C4-2B (cell line): ENCODE measurements at regions not wholly inside any gene's neighbourhood (a gene's known extent, or its start where the extent isn't known, plus 50 kb on each side); places are given as distances from the start of the nearest gene placed in this dataset.

Experiments
- CTCF ChIP-seq: fragments of 450-650 bp; conservative IDR thresholded peaks from 2 replicates; pipeline ENCODE4 v1.5.1; 2017; ENCODE audit warnings: mild to moderate bottlenecking
- ZFX ChIP-seq: fragments of 450-650 bp; IDR thresholded peaks from 2 replicates; pipeline ENCODE4 v1.6.1; 2017

GRCh38 chr11:128207861-128208321, 379.5 kb downstream of the ETS1 start:
- TF ChIP-seq CTCF (no peak), ZFX (no peak)
